GM13976 (cell line): ENCODE measurements at regions not wholly inside any gene's neighbourhood (a gene's known extent, or its start where the extent isn't known, plus 50 kb on each side); places are given as distances from the start of the nearest gene placed in this dataset.

Source experiments
- DNase-seq: peaks from one replicate; pipeline ENCODE4 v3.0.0; 2012; ENCODE audit warnings: low spot score
- CTCF ChIP-seq: IDR thresholded peaks from 2 replicates; pipeline ENCODE4 v1.5.1; 2012; ENCODE audit warnings: borderline replicate concordance, mild to moderate bottlenecking; ENCODE audit not compliant: insufficient read depth; ENCODE audit errors: extremely low read depth, missing control alignments, control extremely low read depth
- in situ Hi-C: fragments of 300-500 bp; cut with MboI; formaldehyde crosslinking; loops from one replicate; pipeline ENCODE4 v1.12.0; 2022; ENCODE audit warnings: low sequenced_read_pairs, mixed read lengths, inconsistent platforms; ENCODE audit not compliant: unreplicated experiment

- no peak for DNase-seq
- TF ChIP-seq CTCF = no peak
- in situ Hi-C loops = no loop called here
Measured at GRCh38 chr2:129880971-129881370, 98.5 kb upstream of the RAB6C start.

- no peak for DNase-seq
- TF ChIP-seq CTCF = no peak
- in situ Hi-C loops = no loop called here
Measured at GRCh38 chr2:129881786-129882396, 97.6 kb upstream of the RAB6C start.

GRCh38 chr2:129882476-129882875, 97.0 kb upstream of the RAB6C start:
- TF ChIP-seq CTCF = no peak
- DNase-seq = no peak
- in situ Hi-C loops = no loop called here

- TF ChIP-seq CTCF = no peak
- DNase-seq = no peak
- in situ Hi-C loops = no loop called here
Measured at GRCh38 chr2:129883121-129883520, 96.3 kb upstream of the RAB6C start.

GRCh38 chr2:129884221-129884786, 95.2 kb upstream of the RAB6C start:
- no peak for TF ChIP-seq CTCF
- DNase-seq = no peak
- in situ Hi-C loops = no loop called here

- TF ChIP-seq CTCF = no peak
- no peak for DNase-seq
- in situ Hi-C loops = no loop called here
Measured at GRCh38 chr2:129885735-129886134, 93.7 kb upstream of the RAB6C start.
